ENCODE measurements at regions not wholly inside any gene's neighbourhood (a gene's known extent, or its start where the extent isn't known, plus 50 kb on each side); places are given as distances from the start of the nearest gene placed in this dataset.
A peak's percentile ranks its signal among the peaks of the same experiment; 100 is the strongest.
"Not testable (repeated sequence)": the region's sequence is repeated elsewhere in the genome, so short reads cannot be mapped to it uniquely, and the experiment has no call there.

DNA sequence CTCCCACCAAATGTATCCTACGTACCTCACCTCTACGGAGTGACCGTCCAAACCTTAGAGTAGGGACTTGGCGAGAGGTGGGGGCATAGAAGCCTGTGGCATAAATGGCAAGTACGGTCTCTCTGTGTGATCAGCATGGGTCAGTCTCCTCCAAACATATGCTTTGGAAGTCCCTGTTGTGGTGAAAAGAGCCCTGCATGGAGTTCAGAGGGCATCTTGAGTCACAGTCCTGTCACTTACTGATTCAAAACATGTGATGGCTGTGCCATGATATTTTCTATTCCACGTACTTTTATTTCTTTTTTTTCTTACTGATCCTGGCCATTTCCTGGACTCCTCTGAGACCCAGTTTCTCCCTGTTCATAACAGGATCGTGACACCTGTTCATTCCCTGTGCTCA is 67.5 kb upstream of the CEP85L start:
- no peak for DNase-seq

DNA sequence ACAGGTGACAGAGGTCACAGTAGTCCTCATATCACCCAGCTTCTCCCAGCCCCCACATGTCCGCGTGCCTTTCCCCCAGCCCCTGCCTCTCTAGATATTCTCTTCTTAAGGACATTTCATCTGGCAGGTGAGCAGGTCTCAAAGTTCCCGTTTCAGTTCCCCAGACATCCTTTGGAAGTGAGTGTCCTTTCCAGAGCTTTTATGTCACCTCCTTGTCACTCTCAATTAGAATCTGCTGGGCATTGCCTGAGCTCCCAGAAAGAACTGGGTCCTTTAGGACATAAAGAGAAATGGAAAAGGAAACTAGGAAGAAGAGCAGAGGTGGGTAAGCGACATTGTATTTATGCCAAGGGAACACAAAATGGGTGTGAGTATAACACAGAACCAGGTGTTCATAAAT is 66.9 kb upstream of the CEP85L start:
- no peak for DNase-seq

DNA sequence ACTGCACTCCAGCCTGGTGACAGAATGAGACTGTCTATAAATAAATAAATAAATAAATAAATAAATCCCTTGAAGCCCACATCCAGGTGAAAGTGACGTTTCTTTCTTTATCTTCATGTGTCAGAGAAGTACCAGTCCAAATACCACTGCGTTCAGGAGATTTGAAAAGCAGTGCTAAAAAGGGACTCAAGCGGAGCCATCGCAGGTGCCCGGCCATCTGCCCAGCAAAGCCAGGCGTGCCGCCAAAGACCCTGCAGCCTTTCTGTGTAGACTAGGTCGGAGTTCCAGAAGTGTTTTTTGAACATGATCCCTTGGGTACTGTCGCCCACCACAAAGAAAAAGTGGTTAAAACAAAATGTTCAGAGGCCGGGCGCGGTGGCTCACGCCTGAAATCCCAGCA is 65.7 kb upstream of the CEP85L start:
- DNase-seq = no peak

GRCh38 chr6:118715907-118716306 is 64.5 kb upstream of the CEP85L start:
- not testable (repeated sequence) for DNase-seq

DNA sequence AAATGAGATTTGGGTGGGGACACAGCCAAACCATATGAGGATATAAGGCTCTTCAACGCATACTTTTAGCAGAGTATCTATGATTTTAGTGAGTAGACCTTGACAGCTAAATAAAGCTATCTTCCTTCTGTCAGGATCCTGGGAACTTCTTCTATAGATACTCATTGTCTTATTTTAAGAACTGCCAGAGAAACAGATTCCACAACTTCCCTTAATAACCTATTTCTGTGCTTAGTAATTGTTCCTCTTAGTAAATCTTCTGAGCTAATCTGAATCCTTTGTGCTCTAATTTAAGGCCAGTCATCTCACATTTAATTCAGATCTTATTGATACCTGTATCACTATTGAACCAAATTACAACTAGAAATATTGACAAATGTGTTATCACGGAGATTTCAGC is 64.0 kb upstream of the CEP85L start:
- no peak for DNase-seq

DNA sequence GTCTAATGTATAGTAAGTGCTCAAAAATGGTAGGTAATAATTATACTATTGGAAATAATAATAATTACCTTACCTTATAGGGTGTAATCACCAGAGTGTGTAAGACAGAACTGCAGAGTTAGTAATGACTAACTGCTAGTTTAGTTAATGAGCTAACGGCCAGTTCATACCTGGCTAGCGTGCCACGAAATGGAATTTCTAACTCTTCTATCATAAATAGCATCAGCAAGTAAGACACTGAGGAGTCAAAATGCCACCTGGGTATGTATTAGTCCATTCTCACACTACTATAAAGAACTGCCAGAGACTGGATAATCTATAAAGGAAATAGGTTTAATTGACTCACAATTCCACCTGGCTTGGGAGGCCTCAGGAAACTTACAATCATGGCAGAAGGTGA is 63.4 kb upstream of the CEP85L start:
- DNase-seq = no peak

- no peak for DNase-seq
Observed at GRCh38 chr6:118712969-118713368, 61.6 kb upstream of the CEP85L start.

DNA sequence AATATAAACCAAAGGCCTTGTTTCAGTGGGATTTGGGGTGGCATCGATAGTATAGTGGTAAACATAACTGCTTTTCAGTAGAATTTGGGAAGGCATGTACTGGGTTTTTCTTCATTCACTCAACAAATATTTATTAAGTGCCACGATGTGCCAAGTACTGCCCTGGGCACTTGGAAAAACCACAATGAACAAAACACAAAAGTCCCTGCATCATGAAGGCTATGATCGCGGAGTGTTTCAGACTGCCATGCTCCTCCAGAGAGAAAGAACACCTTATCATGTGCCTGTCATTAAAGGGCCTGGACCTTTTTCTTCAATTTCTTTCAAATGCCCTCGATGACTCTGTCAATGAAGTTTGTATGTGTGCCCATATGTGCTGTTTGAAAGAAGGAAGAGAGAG is 59.2 kb upstream of the CEP85L start:
- DNase-seq = no peak

DNA sequence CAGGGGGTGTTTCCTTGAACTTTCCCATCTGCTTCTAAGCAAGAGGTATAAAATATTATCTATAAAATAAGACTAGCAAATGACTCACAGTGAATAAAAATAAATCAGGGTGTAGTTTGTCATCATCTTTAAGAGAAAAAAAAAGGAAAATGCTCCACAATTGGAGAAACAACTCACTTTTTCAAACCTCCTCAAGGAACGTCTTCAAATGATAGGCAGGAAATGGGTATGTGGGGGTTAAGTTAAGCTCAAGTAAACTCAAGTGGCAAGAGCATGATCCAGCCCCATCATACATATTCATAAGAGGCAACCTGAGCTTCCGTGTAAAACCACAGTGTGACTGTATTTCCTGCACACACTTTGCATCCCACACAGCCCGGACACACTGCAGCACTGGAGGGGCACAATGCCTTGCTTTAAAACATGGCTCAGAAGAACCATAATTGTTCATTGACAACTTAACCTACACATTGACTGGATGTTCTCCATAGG is 58.5 kb upstream of the CEP85L start:
- peak; percentile 13 for DNase-seq

DNA sequence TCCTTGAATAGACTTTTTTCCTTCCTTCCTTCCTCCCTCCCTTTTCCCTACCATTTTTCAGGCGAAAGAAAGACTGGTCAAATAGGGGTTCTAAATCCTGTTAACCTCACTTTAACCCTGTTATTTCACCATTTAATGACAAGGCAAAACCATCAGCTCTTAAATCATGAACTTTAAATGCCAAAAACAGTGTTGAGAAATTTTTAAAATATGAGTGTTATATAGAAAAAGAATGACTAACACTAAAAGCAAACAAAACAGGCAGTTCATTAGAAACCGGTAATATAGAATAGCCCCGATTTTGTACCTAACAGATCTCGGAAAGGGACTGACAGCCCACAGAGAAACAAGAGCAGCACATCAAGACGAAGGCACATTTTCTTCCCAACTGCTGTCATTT is 57.4 kb upstream of the CEP85L start:
- no peak for DNase-seq

DNA sequence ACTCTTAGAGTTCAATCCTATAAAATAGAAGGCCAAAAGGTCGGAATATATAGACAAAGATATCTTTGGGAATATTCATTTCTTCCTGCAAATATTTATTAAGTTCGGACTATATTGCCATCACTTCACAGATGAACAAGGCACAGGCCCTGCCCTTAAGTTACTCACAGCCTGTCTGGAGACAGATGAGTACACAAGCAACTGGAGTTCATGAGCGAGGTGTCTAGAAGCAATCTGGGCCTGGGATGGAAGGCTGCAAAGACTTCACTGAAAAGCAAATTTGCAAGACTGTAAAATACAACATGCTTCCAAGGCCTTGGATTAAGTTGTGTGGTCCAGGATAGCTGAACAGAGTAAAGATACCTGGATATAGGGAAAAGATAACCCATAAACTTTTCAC is 56.7 kb upstream of the CEP85L start:
- no peak for DNase-seq

DNA sequence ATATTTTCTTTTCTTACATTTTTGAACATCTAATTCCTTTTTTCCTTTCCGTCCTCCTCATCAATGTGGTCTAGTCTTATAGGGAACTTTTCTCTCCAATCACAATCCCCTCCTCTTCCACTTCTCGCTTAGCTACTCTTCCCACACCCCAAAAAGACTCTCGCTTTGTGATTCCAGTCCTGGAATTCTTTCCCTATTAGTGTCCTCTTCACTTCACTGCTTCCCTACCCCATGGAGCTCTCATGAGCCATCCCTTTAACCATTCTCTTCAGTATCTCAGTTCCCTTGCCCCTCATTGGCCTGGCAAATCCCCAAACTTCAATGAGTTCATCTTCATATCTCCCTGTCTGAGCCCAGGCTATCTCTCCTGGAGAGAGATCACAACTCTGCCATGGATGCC is 55.3 kb upstream of the CEP85L start:
- DNase-seq = no peak

DNA sequence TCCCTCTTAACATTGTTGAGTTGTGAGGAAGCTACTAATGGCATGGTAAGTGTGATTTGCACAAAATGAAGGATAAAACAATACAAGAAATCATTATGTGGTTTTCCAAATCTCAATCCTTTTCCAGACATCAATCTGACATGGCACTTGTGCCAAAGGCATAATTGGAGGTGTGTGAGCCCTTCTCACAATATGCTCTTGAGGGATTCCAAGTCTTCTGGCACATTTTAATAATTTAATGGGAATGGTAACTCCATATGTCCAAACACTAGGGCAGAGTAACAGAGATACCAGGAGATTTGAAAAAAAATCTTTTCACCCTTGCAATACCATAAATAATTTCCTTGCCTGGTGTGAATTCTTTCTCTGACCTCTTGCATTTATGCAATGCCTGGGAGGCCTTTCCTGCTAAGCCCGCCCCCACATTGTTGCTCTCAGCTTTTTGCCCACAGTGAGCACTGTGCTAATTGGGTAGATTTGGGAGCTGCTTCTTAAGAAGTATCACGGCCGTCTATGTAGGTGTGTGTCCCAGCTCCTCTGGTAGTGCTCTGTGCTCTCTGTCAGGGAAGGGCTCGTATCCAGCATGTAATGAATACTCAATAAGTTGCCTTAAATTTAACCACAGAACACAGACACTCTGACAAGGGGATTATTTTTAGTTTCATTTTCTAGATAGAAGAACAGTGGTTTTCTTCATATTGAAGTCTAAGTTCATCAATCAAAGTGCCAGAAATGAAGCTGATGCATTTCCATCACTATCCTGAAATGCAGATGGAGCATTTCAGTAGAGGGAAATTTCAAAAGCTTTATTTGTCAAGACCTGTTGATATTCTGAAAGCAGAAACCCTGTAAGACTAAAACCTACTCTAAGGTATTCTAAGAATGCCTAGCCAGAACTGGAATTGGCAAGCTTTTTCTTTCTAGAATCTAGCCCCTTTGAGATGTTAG is 54.4 kb upstream of the CEP85L start:
- DNase-seq = no peak

GRCh38 chr6:118704915-118705314 is 53.5 kb upstream of the CEP85L start:
- no peak for DNase-seq

DNA sequence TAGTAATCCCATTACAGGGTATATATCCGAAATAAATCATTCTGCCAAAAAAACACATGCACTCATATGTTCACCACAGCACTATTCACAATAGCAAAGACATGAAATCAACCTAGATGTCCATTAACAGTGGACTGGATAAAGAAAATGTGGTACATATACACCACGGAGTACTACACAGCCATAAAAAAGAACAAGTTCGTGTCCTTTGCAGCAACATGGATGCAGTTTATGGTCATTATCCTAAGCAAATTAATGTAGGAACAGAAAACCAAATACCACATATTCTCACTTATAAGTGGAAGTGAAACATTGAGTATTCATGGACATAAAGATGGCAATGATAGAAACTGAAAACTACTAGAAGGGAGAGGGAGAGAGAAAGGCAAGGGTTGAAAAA is 49.9 kb upstream of the CEP85L start:
- DNase-seq = not testable (repeated sequence)

Data from NCI-H1694 treated with DMSO at 0.1 percent for 48 hours (cell line).